ENCODE measurements at regions not wholly inside any gene's neighbourhood (a gene's known extent, or its start where the extent isn't known, plus 50 kb on each side); places are given as distances from the start of the nearest gene placed in this dataset.

- DNase-seq, result no peak
Observed at GRCh38 chr16:5455110-5455509, 357.5 kb upstream of the EEF2KMT start.

GRCh38 chr16:5454349-5454748 is 356.8 kb upstream of the EEF2KMT start:
- no peak for DNase-seq

GRCh38 chr16:5451641-5452040 is 354.0 kb upstream of the EEF2KMT start:
- no peak for DNase-seq

- no peak for DNase-seq
Observed at GRCh38 chr16:5450409-5451104, 353.0 kb upstream of the EEF2KMT start.

GRCh38 chr16:5449901-5450300 is 352.3 kb upstream of the EEF2KMT start:
- no peak for DNase-seq

GRCh38 chr16:5448798-5449197 is 351.2 kb upstream of the EEF2KMT start:
- no peak for DNase-seq

- no peak for DNase-seq
Observed at GRCh38 chr16:5447734-5448133, 350.1 kb upstream of the EEF2KMT start.

GRCh38 chr16:5446623-5447240 is 349.1 kb upstream of the EEF2KMT start:
- no peak for DNase-seq

- no peak for DNase-seq
Observed at GRCh38 chr16:5444189-5444588, 346.6 kb upstream of the EEF2KMT start.

GRCh38 chr16:5442986-5443385 is 345.4 kb upstream of the EEF2KMT start:
- DNase-seq, result no peak

- DNase-seq, result no peak
Observed at GRCh38 chr16:5442054-5442453, 344.5 kb upstream of the EEF2KMT start.

- DNase-seq, result no peak
Observed at GRCh38 chr16:5438591-5438990, 341.0 kb upstream of the EEF2KMT start.

- no peak for DNase-seq
Observed at GRCh38 chr16:5433587-5433986, 336.0 kb upstream of the EEF2KMT start.

GRCh38 chr16:5432166-5432565 is 334.6 kb upstream of the EEF2KMT start:
- DNase-seq, result no peak

- DNase-seq, result no peak
Observed at GRCh38 chr16:5430598-5430997, 333.0 kb upstream of the EEF2KMT start.

- no peak for DNase-seq
Observed at GRCh38 chr16:5428932-5429331, 331.3 kb upstream of the EEF2KMT start.

GRCh38 chr16:5427571-5427970 is 330.0 kb upstream of the EEF2KMT start:
- no peak for DNase-seq

- DNase-seq, result no peak
Observed at GRCh38 chr16:5422643-5423496, 325.3 kb upstream of the EEF2KMT start.

GRCh38 chr16:5422047-5422446 is 324.5 kb upstream of the EEF2KMT start:
- no peak for DNase-seq

GRCh38 chr16:5416013-5416412 is 318.4 kb upstream of the EEF2KMT start:
- no peak for DNase-seq

GRCh38 chr16:5415123-5415522 is 317.5 kb upstream of the EEF2KMT start:
- no peak for DNase-seq

- no peak for DNase-seq
Observed at GRCh38 chr16:5412731-5413130, 315.1 kb upstream of the EEF2KMT start.

GRCh38 chr16:5398203-5398602 is 300.6 kb upstream of the EEF2KMT start:
- no peak for DNase-seq

GRCh38 chr16:5396880-5397279 is 299.3 kb upstream of the EEF2KMT start:
- no peak for DNase-seq
